HepG2 (cell line): ENCODE measurements at regions not wholly inside any gene's neighbourhood (a gene's known extent, or its start where the extent isn't known, plus 50 kb on each side); places are given as distances from the start of the nearest gene placed in this dataset.

ENCODE experiments used
- ARNT2 ChIP-seq: sonication (generic); formaldehyde crosslinking; IDR thresholded peaks from 2 replicates; pipeline ENCODE4 v1.8.0; 2022; ENCODE audit warnings: mild to moderate bottlenecking, low read depth, missing genetic modification reagents, moderate library complexity
- DNMT3B ChIP-seq: conservative IDR thresholded peaks from 2 replicates; pipeline ENCODE4 v1.6.1; 2016; ENCODE audit warnings: missing biosample characterization, control low read depth
- FLYWCH1 ChIP-seq: sonication (generic); formaldehyde crosslinking; IDR thresholded peaks from 2 replicates; pipeline ENCODE4 v1.8.1; 2023; ENCODE audit warnings: mild to moderate bottlenecking, missing genetic modification reagents
- GPN1 ChIP-seq: sonication (generic); formaldehyde crosslinking; IDR thresholded peaks from 2 replicates; pipeline ENCODE4 v1.5.1; 2020; ENCODE audit warnings: missing genetic modification reagents, borderline replicate concordance
- HDAC6 ChIP-seq: fragments of 200-600 bp; sonication (generic); IDR thresholded peaks from 2 replicates; pipeline ENCODE4 v1.7.0; 2017; ENCODE audit warnings: mild to moderate bottlenecking, antibody characterized with exemption, low read length, low read depth
- HINFP ChIP-seq: sonication (generic); formaldehyde crosslinking; IDR thresholded peaks from 2 replicates; pipeline ENCODE4 v1.4.0; 2020; ENCODE audit warnings: low read depth, mild to moderate bottlenecking, missing genetic modification reagents
- KAT7 ChIP-seq: IDR thresholded peaks from 2 replicates; pipeline ENCODE4 v1.6.1; 2018; ENCODE audit warnings: borderline replicate concordance, missing compliant biosample characterization
- KLF12 ChIP-seq: sonication (generic); formaldehyde crosslinking; IDR thresholded peaks from 2 replicates; pipeline ENCODE4 v1.4.0; 2020; ENCODE audit warnings: missing genetic modification reagents, borderline replicate concordance
- KLF6 ChIP-seq: IDR thresholded peaks from 2 replicates; pipeline ENCODE4 v1.8.0; 2016; ENCODE audit warnings: missing biosample characterization, missing genetic modification reagents
- MBD4 ChIP-seq: IDR thresholded peaks from 2 replicates; pipeline ENCODE4 v1.6.1; 2012; ENCODE audit warnings: low read length, inconsistent platforms, borderline replicate concordance
- MYNN ChIP-seq: sonication (generic); formaldehyde crosslinking; IDR thresholded peaks from 2 replicates; pipeline ENCODE4 v1.4.0; 2020; ENCODE audit warnings: mild to moderate bottlenecking, low read depth, missing genetic modification reagents
- NR3C1 ChIP-seq: sonication (generic); formaldehyde crosslinking; IDR thresholded peaks from 2 replicates; pipeline ENCODE4 v1.4.0; 2020; ENCODE audit warnings: missing genetic modification reagents
- PHF5A ChIP-seq: IDR thresholded peaks from one replicate; pipeline ENCODE4 v1.6.1; 2018; ENCODE audit warnings: low read depth, missing genetic modification reagents; ENCODE audit not compliant: unreplicated experiment
- RFX3 ChIP-seq: IDR thresholded peaks from 2 replicates; pipeline ENCODE4 v1.6.1; 2016; ENCODE audit warnings: missing biosample characterization, missing genetic modification reagents
- SIN3A ChIP-seq: IDR thresholded peaks from 2 replicates; pipeline ENCODE4 v1.6.1; 2011; ENCODE audit warnings: low read depth, mild to moderate bottlenecking, control low read depth, low read length, borderline replicate concordance
- SKIL ChIP-seq: sonication (generic); formaldehyde crosslinking; IDR thresholded peaks from 2 replicates; pipeline ENCODE4 v1.8.0; 2022; ENCODE audit warnings: missing genetic modification reagents, mild to moderate bottlenecking, moderate library complexity, borderline replicate concordance
- STAG1 ChIP-seq: sonication (generic); formaldehyde crosslinking; IDR thresholded peaks from 2 replicates; pipeline ENCODE4 v1.4.0; 2020; ENCODE audit warnings: missing genetic modification reagents
- WIZ ChIP-seq: sonication (generic); formaldehyde crosslinking; IDR thresholded peaks from 2 replicates; pipeline ENCODE4 v1.5.1; 2020; ENCODE audit warnings: mild to moderate bottlenecking, missing genetic modification reagents
- ZNF451 ChIP-seq: sonication (generic); formaldehyde crosslinking; IDR thresholded peaks from 2 replicates; pipeline ENCODE4 v1.5.0; 2020; ENCODE audit warnings: mild to moderate bottlenecking, missing genetic modification reagents
- ZNF720 ChIP-seq: sonication (generic); formaldehyde crosslinking; IDR thresholded peaks from 2 replicates; pipeline ENCODE4 v1.4.0; 2020; ENCODE audit warnings: missing genetic modification reagents
- ZNF773 ChIP-seq: sonication (generic); formaldehyde crosslinking; IDR thresholded peaks from 2 replicates; pipeline ENCODE4 v1.4.0; 2020; ENCODE audit warnings: missing genetic modification reagents, borderline replicate concordance
- TF ChIP-seq, protein P1 (sequence below): sonication (generic); formaldehyde crosslinking; IDR thresholded peaks from 2 replicates; pipeline ENCODE4 v1.4.0; 2020; ENCODE audit warnings: missing genetic modification reagents
- TF ChIP-seq, protein P2 (sequence below): sonication (generic); formaldehyde crosslinking; IDR thresholded peaks from 2 replicates; pipeline ENCODE4 v1.5.1; 2020; ENCODE audit warnings: missing genetic modification reagents, mild to moderate bottlenecking, borderline replicate concordance

DNA sequence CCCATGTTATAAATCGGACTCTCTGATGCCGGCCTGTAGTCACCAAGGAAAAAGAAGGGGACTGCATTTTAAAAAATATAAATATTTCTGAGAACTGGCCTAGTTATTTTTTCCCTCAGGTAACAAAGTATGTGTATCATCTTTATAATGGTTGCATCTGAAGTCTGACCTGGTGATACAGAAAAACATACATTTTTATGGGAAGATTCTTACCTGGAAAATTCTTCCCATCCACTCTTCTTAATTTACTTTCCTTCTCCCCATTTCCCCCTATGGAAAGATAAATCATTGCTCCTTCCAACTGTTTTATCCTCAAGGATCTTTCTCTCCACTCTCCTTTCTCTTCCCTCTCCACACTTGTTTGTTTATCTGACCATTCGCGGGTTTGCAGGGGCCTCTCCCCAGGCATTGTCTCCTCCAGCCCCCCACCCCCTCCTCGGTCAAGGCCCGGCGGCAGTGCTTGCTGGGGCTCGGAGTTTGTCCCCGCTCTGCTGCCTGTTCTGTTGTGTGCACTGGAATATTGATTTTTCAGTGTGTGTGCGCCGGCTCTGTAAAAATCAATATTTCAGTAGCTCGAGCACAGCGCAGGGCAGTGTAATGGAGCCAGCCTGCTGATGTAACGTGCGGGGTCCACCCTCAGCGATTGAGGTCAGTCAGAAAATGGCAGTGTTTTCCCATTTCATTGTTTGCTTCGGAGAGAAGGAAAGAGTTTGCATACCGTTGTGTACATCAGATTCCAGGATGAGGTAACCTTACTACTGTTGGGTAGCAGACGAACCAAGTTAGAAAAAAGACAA lies 199.5 kb upstream of the NFE2L3 start (continued):
- TF ChIP-seq ARNT2, result peak; percentile 89
- TF ChIP-seq GPN1 (CRISPR knock-in tag), result no peak
- TF ChIP-seq, protein P1, sequence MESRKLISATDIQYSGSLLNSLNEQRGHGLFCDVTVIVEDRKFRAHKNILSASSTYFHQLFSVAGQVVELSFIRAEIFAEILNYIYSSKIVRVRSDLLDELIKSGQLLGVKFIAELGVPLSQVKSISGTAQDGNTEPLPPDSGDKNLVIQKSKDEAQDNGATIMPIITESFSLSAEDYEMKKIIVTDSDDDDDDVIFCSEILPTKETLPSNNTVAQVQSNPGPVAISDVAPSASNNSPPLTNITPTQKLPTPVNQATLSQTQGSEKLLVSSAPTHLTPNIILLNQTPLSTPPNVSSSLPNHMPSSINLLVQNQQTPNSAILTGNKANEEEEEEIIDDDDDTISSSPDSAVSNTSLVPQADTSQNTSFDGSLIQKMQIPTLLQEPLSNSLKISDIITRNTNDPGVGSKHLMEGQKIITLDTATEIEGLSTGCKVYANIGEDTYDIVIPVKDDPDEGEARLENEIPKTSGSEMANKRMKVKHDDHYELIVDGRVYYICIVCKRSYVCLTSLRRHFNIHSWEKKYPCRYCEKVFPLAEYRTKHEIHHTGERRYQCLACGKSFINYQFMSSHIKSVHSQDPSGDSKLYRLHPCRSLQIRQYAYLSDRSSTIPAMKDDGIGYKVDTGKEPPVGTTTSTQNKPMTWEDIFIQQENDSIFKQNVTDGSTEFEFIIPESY, result peak; percentile 79
- peak; percentile 67; the same call in 1 of the 2 replicates for TF ChIP-seq SIN3A
- TF ChIP-seq, protein P2, sequence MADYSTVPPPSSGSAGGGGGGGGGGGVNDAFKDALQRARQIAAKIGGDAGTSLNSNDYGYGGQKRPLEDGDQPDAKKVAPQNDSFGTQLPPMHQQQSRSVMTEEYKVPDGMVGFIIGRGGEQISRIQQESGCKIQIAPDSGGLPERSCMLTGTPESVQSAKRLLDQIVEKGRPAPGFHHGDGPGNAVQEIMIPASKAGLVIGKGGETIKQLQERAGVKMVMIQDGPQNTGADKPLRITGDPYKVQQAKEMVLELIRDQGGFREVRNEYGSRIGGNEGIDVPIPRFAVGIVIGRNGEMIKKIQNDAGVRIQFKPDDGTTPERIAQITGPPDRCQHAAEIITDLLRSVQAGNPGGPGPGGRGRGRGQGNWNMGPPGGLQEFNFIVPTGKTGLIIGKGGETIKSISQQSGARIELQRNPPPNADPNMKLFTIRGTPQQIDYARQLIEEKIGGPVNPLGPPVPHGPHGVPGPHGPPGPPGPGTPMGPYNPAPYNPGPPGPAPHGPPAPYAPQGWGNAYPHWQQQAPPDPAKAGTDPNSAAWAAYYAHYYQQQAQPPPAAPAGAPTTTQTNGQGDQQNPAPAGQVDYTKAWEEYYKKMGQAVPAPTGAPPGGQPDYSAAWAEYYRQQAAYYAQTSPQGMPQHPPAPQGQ (CRISPR knock-in tag), result peak; percentile 53; the same call in 1 of the 2 replicates
- TF ChIP-seq HDAC6, result no peak
- TF ChIP-seq ZNF773 (CRISPR knock-in tag), result 0 out of 2 replicates have a peak, but pooled peaks have one; percentile 38
- no peak for TF ChIP-seq NR3C1 (CRISPR knock-in tag)
- TF ChIP-seq RFX3 (CRISPR knock-in tag), result no peak
- no peak for TF ChIP-seq ZNF720
- TF ChIP-seq SKIL (CRISPR knock-in tag), result peak; percentile 90
- TF ChIP-seq HINFP (CRISPR knock-in tag), result peak; percentile 69
- peak; percentile 75 for TF ChIP-seq KLF6 (CRISPR knock-in tag)
- 0 out of 2 replicates have a peak, but pooled peaks have one; percentile 42 for TF ChIP-seq DNMT3B (CRISPR knock-in tag)
- TF ChIP-seq MYNN (CRISPR knock-in tag), result no peak
- peak; percentile 94 for TF ChIP-seq KLF12
- TF ChIP-seq KAT7 (CRISPR knock-in tag), result no peak
- peak; percentile 95 for TF ChIP-seq PHF5A (CRISPR knock-in tag)
- peak; percentile 72; the same call in 1 of the 2 replicates for TF ChIP-seq MBD4
- TF ChIP-seq FLYWCH1 (CRISPR knock-in tag), result no peak
- TF ChIP-seq ZNF451, result peak; percentile 39; the same call in 1 of the 2 replicates
- no peak for TF ChIP-seq WIZ (CRISPR knock-in tag)
- 0 out of 2 replicates have a peak, but pooled peaks have one; percentile 24 for TF ChIP-seq STAG1 (CRISPR knock-in tag)
